ENCODE measurements at regions not wholly inside any gene's neighbourhood (a gene's known extent, or its start where the extent isn't known, plus 50 kb on each side); places are given as distances from the start of the nearest gene placed in this dataset.
"Not testable (repeated sequence)": the region's sequence is repeated elsewhere in the genome, so short reads cannot be mapped to it uniquely, and the experiment has no call there.

DNA sequence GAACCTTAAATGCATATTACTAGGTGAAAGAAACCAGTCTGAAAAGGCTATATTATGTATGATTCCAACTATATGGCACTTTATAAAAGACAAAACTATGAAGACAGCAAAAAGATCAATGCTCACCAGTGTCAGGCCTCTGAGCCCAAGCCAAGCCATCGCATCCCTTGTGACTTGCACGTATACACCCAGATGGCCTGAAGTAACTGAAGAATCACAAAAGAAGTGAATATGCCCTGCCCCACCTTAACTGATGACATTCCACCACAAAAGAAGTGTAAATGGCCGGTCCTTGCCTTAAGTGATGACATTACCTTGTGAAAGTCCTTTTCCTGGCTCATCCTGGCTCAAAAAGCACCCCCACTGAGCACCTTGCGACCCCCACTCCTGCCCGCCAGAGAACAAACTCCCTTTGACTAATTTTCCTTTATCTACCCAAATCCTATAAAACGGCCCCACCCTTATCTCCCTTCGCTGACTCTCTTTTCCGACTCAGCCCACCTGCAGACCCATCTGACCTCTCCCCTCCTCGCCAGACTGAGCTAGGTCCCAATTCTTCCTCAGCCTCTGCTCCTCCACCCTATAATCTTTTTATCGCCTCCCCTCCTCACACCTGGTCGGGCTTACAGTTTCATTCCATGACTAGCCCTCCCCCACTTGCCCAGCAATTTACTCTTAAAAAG, 1239.5 kb downstream of the OLFM4 start:
- DNase-seq (ENCODE audit: low spot score) = not testable (repeated sequence)

DNA sequence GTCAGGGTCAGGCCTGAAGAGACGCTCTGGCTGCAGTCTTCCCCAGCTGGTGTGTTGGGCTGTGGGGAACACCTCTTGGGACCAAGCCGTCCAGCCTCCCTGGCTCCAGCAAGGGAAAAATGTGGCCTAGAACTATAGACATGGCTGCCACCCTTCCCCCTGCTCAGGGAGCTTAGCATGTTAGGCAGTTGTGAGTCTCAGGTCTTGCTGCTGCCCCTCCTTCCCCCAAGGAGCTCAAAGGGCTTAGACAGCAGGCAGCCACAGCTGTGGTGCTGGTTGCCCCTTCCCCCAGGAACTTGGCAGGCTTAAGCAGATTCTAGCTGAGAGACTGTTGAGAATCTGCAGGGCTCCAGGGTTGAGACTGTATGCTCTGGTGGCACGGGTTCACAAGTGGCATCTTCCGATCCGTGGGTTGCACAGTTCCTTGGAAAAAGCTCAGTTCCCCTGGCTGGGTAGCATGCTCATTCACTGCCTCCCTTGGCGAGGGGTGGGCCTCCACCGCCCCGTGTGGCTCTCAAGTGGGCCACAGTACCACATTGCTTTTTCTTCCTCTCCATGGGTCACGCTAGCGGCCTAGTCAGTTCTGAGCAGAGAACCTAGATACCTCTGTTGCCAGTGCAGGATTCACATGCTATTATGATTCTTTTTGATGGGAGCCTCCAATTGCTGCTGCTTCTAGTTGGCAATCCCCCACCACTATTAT, 1258.6 kb downstream of the OLFM4 start:
- DNase-seq (ENCODE audit: low spot score) = no peak

DNA sequence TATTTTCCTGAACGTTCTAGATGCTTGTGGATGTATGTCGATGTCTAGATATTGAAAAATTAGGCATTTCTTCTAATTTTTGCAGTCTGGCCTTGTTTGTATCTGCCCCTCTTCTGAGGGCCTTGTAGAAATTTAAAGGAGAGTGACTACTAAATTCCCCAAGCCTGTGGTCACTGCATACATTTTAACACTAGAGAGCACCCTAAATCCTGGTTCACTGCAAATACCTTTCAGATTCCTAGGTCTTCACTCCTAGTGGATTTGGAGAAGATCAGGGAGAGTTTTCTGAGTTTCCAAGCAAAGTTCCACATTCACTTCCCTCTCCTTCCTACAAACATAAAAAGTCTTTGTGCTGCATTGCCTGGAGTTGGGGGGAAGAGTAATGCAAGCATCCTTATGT, 1272.5 kb downstream of the OLFM4 start:
- DNase-seq (ENCODE audit: low spot score) = no peak

DNA sequence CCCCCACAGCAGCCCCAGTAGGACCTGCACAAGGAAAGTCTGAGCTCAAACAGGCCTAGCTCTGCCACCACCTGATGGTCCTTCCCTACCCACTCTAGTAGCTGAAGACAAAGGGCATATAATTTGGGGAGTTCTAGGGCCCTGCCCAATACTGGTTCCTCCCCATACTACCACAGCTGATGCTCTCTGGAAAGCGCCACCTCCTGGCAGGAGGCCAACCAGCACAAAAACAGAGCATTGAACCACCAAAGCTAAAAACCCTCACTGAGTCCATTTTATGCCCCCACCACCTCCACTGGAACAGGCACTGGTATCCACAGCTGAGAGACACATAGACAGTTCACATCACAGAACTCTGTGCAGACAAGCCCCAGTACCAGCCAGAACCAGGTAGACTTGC, 1276.8 kb downstream of the OLFM4 start:
- no peak for DNase-seq (ENCODE audit: low spot score)

DNA sequence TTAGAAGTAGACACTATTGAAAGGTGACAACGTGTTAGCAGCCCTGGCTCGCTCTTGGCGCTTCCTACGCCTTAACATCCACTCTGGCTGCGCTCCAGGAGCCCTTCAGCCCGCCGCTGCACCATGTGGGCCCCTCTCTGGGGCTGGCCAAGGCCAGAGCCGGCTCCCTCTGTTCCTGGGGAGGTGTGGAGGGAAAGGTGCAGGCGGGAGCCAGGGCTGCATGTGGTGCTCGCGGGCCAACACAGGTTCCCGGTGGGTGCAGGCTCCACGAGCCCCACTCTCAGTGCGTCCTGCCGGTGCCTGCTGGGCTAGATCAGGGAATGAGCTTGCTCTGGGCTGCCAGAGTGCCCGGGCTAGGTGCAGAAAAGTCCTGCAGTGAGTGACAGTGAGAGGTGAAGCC, 1284.3 kb downstream of the OLFM4 start:
- no peak for DNase-seq (ENCODE audit: low spot score)

DNA sequence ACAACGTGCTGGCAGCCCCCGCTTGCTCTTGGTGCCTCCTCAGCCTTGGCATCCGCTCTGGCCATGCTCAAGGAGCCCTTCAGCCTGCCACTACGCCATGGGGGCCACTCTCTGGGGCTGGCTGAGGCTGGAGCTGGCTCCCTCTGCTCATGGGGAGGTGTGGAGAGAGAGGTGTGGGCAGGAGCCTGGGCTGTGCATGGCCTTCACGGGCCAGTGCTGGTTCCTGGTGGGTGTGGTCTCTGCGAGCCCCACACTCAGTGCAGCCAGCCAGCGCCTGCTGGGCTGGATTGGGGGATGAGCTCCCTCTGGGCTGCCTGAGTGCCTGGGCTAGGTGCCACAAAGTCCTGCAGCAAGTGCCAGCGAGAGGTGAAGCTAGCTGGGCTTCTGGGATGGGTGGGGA, 1289.1 kb downstream of the OLFM4 start:
- no peak for DNase-seq (ENCODE audit: low spot score)

DNA sequence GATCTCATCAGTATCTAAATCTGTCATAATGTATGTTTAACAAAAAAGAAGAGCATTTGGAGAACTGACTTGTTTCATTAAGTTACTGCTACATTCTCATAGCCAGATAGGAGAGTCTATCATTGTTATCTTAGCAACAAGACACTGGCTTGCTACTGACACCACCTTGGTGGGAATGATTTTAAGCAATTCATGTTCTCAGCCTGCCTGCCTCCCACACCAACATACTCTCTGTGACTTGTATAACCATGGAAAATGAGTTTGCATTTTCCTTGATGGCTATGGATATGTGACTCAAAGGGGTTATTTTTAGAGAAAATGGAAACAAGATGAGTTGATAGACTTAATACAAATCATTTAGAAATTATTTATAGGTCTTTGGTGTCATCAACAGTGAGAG, 1308.9 kb downstream of the OLFM4 start:
- DNase-seq (ENCODE audit: low spot score) = no peak

DNA sequence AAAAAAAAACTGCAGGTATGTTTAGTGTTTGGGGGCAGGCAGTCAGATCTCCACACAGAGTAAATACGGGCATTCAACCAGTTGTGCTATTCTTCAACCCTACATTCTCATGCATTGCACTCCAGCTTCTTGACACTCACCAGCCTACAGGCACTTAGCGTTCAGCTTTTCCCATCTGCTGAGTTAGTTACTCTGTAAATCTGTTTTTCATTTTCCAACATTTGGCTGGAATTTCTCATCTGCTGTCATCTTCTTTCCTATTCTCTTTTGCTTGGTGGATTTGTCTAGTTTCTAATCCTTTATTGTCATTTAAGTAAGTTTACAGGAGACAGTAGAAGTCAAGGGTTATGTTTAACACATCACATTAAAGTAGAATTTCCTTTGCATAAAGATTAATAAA, 1318.9 kb downstream of the OLFM4 start:
- DNase-seq (ENCODE audit: low spot score) = no peak

DNA sequence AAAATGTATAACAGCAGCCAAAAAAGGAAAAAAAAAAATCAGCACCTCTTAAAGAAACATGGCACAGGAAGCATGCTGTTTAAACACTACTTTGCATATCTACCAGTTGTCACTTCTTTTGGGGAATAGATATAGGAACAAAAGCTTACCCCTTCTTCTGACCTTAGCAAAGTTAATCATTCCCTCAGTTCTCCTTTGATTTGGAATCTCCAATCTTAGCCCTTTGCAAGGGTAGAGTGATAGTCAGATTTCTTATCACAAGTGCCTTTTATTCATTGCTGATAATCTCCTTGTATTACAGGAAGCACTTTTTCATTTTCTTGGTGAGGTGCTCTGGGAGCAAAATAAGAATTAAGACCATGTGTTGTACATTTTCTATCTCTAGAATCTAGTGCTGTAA, 1327.6 kb downstream of the OLFM4 start:
- DNase-seq (ENCODE audit: low spot score) = no peak

DNA sequence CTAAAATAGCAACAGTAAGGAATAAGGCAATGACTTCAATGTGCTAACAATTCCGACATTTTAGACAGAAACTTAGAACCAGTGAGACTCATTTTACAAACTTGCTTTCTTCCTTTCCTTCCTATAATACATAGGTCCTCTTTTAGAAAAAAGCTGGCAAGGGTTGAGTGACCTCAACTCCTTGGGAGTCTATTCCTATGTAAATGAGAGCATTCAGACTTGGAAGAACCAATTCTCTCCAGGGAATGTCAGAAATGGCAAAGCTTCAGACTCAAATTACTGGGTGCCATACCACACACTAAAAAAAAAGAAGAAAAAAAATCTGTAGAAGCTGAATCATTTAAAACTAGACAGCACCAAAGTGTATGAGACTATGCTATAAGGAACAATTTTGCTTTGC, 1328.2 kb downstream of the OLFM4 start:
- no peak for DNase-seq (ENCODE audit: low spot score)

DNA sequence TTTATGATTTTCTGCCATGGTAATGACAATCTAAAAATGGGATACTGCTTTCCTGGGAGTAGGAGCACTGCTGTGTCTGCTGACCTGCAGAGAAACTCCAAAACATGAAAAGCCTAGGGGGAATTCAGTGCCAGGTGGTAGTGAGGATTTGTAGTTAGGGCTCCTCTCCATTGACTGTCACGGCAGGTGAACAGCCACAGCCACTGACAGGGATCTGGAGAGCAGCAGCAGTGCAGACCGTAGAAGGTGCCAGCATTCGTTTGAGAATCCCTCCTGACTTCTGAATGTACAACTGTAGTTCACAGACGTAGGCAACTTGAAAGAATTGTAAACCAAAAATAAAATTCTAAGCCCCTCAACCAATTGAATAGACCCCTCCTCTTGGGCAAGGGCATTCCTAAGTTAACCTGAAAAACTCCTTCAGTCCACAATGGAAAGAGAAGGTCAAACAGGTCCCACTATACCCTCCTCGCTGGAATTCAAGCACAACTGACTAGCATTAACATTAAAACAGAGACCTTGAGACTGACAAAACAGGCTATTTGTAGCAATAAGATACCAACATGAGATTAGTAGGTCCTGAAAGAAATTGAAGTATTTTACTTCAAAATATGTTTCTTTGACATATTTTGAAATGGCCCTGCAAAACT, 1328.8 kb downstream of the OLFM4 start:
- DNase-seq (ENCODE audit: low spot score) = no peak

DNA sequence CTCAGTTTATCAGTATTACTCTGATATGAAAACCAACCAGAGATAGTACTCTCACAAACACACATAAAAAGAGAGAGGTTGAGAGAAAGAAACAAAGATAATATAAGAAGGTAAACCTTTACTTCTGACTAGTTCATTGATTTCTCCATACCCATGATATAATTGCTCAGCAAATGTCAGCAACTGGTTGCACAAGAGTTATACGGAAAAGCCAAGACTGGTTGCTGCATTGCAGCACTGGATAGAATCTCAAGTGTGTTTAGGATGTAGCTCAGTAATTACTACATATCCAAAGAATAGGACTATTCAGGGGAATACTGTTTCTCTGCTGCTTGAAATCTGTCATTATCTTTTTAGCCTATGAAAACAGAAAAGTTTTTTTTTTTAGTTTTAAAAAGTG, 1332.8 kb downstream of the OLFM4 start:
- DNase-seq (ENCODE audit: low spot score) = no peak

DNA sequence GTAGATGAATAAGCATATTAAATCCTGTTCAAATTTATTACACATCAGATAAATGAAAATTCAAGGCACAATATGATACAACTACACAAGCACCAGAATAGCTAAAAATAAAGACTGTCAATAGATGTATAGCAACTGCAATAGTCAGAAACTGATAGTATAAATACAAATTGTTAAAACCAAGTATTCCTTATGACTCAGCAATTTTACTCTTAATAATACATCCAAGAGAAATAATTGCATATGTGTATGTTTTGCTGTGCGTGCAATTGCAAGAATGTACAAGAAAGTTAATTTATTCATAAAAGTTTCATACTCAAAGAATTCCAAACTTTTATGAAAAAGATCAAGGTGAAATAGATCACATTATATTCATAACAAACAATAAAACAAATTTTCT, 1338.1 kb downstream of the OLFM4 start:
- no peak for DNase-seq (ENCODE audit: low spot score)

DNA sequence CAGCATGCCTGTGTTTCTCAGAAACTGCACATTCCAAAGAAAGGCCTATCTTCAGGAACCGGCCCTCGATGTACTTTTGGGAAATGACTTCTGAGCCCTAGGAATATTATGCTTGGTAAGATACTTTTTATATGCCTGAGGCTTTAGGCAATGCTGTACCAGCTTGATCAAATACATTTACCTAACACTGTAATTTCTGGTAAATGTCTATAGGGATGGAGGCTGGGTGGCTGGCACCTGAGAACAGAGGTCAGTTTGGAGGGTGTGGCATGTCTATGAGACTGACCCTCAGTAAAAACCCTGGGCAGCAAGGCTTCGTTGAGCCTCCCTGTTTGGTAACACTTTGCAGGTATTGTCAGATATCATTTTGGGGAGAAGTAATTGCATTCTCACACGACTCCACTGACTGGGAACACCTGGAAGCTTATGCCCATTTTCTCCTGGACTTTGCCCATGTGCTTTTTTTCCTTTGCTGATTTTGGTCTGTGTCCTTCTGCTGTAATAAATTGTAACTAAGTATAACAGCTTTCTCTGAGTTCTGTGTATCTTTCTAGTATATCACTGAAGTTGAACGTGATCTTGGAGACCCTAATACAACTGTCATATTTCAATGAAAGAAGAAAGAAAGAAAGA, 1339.1 kb downstream of the OLFM4 start:
- DNase-seq (ENCODE audit: low spot score) = no peak

DNA sequence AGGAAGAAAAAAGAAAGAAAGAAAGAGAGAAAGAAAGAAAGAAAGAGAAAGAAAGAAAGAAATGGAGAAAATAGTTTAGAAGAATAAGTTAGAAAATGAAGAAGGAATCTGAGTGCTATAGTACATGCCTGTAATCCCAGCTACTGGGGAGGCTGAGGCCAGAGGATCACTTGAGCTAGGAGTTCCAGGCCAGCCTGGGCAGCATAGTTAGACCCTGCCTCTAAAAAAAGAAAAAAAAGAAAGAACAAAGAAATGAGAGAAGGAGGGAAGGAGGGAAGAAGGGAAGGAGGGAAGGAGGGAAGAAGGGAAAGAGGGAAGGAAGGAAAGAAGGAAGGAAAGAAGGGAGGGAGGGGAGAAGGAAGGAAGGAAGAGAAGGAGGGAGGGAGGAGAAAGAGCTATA, 1339.8 kb downstream of the OLFM4 start:
- DNase-seq (ENCODE audit: low spot score) = no peak

DNA sequence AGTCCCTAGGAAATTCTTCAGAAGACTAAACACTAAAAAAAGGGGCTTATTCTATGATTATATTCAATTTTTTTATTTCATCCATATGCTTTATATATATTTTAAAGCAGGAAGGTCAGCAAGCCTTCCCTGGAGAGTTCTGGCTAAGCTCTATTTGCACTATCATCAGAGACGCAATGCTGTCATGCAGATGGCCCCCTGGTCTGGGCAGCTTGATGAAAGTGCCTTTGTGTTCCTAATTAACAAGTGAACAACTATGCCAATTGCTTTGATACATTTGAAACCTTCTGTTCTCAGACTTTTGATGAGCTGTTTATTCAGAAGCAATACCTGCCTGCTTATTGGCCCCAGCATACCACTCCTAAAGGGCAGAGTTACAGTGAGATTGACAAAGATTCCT, 1344.6 kb downstream of the OLFM4 start:
- DNase-seq (ENCODE audit: low spot score) = no peak

DNA sequence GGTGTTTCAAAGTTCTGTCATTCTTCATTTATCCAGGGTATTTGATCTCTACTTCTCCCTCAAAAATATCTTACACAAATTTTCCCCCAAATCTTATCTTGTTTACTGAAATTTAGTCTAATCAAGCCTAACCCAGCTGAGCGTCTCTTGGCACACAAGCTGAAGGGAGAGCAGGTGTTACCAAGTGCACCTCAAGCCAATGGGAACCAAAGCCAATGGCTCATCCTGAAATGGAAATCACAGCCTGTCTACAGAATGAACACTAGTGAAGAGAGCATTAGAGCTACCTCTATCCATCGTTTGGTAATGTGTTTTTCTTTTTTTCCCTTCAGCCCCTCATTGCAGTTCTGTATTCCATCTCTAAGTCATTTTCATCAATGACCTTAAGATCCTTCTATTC, 1350.8 kb downstream of the OLFM4 start:
- no peak for DNase-seq (ENCODE audit: low spot score)

DNA sequence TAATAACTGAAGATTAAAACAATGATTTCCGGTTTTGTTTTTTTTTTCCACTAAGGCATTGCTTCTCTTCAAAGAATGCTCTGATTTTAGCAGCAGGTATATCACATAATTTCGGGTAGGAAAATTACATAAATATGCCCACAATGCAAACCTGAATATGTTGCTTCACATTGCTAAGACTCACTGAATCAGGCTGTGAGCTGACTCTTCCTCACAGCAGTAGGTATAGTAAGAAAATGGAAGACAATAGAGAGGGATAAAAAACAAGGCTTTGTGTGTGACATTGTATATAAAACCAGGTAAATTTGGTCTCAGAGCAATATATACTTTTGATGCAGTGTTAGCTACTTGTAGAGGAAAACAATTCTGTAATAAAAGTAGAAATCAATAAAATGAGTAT, 1355.0 kb downstream of the OLFM4 start:
- DNase-seq (ENCODE audit: low spot score) = no peak

DNA sequence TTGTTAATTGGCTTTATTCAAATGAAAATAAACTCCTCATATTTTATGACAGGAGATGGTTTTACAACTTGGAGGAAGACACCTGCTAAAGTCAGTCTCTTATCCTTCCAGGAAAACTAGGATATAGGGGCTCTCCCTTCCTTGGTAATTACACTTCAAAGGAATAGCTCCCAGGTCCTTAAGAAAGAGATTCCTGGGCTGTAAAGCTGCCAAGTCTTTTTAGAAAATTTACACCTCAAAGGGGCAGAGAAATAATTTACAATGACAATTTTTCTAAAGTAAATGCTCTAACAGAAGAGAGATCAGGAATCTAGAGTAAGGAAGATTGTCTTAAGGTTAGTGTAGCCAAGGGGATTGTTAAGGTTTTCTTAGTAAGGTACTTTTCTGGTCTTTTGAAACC, 1359.0 kb downstream of the OLFM4 start:
- DNase-seq (ENCODE audit: low spot score) = no peak

DNA sequence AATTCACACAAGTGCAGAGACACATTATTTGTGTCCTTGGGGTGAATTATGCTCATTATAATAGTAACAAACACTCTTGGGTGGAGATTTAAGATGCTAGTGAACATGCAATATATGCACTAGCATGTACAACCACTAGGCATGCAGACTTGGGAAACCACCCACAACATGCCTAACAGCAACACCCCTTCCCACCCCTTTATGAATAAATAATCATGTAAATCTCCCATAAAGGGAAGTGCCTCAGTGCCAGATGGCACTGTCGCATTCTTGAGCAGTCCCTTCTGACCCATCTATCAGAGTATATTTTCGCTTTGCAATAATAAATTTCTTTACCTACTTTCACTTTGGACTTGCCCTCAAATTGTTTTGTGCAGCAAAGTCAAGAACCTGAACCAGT, 1362.2 kb downstream of the OLFM4 start:
- no peak for DNase-seq (ENCODE audit: low spot score)

DNA sequence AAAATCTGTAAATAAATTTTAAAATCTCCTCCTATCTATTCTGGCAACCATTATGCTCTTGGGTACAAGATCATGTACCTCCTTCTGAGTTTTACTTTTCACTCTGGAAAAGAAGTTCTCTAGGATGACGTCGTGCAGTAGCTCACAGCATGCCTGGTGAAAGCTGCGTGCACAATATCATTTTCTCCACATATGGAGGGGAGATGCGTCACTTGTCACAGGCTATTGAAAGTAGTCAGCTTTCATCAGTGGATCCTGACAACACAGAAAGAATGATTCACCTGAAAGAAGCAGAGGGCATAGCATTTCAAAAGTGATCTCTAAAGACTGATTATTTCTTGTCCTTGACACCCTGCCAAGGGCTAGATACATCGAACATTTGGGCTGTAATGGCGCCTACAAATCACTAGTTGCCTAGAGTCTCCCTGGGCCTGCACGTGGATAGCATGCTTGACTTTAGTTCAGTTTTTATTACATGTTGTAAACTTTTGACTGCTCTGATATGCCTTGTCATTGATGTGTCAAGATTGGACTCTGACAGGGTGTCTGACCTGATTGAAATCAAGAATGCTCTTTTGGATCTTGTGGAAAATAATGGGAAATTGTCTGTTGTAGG, 1365.6 kb downstream of the OLFM4 start:
- no peak for DNase-seq (ENCODE audit: low spot score)

DNA sequence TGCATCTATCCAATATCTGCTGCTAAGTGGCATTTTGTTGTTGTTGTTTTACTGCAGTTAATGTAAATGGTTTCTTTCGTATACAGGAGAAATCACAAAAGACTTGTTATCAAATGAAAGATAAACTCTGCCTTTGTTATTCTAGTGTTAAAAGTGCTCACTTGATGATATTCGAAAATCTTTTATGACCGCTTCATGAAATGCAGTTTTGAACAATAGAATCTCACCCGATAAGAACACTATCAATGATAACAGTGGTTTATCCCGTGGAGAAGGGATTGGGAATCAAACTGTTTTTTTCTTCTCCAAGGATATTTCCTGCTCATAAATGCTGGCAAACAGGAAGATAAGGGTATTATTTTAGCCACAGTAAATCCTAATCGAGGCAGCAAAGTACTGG, 1366.3 kb downstream of the OLFM4 start:
- DNase-seq (ENCODE audit: low spot score) = no peak

DNA sequence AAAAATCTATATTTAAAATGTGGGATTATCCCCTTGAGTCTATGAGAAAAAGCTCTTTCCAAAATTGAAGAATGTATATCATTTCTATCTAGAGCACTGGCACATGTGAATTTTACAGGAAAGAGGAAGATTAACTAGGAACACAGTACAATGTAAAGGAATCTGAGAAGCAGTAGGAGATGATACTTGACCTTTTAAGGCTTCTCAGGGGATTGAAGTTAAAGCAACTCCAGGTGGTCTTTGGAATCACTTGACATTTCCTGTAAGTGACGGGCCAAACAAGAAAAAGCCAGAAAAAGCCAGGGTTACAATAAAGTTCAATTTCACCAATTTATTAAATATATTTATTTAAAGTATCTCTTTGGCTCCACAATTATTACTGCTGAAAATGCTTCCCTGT, 1373.9 kb downstream of the OLFM4 start:
- DNase-seq (ENCODE audit: low spot score) = no peak

Measured in globus pallidus (tissue), 1 donor.